SK-N-SH (cell line): ENCODE measurements at regions not wholly inside any gene's neighbourhood (a gene's known extent, or its start where the extent isn't known, plus 50 kb on each side); places are given as distances from the start of the nearest gene placed in this dataset.

Source experiments
- CTCF ChIA-PET: fragments of 300-600, 350-600 bp; formaldehyde crosslinking; extraction: SDS; loops from one replicate; lab custom pipeline; 2021; lab: Yijun Ruan, JAX
- POLR2A ChIA-PET: fragments of 350-600 bp; sonication (Branson Sonifier 250); formaldehyde crosslinking; extraction: SDS; loops from one replicate; lab custom pipeline; 2020; ENCODE audit warnings: antibody characterized with exemption, inconsistent platforms; lab: Yijun Ruan, JAX
- DNase-seq: peaks from one replicate; pipeline ENCODE4 v3.0.0; 2012
- H2AFZ ChIP-seq: fragments of 200-600 bp; sonication (generic); 2 replicates; pipeline ENCODE4 v1.8.1; 2016; ENCODE audit warnings: antibody characterized with exemption, mild to moderate bottlenecking, low read depth
- H3F3A ChIP-seq: fragments of 200-600 bp; sonication (generic); replicated peaks from 2 replicates; pipeline ENCODE3; 2016; ENCODE audit warnings: antibody characterized with exemption, mild to moderate bottlenecking; ENCODE audit not compliant: insufficient read depth
- H3K27ac ChIP-seq, 2 experiments: fragments of 200-500 bp in 1 of 2; fragments of 200-600 bp in 1 of 2; sonication (Bioruptor generic) in 1 of 2; sonication (generic), shearing (Covaris generic) in 1 of 2; 2 replicates each; pipeline versions ENCODE4 v1.5.1 to v1.6.1; 2014 to 2016; ENCODE audit warnings: low read depth in 2 of 2, inconsistent platforms in 1 of 2, low read length in 1 of 2, mild to moderate bottlenecking in 1 of 2, mixed read lengths in 1 of 2
- H3K27me3 ChIP-seq: fragments of 200-600 bp; sonication (generic), shearing (Covaris generic); 2 replicates; pipeline ENCODE4 v1.6.1; 2016; ENCODE audit warnings: mixed run types; ENCODE audit not compliant: insufficient read depth
- H3K36me3 ChIP-seq, 2 experiments: fragments of 200-500 bp in 1 of 2; fragments of 200-600 bp in 1 of 2; sonication (Bioruptor generic) in 1 of 2; sonication (generic) in 1 of 2; replicated peaks in 1 of 2; 2 replicates each; pipeline versions ENCODE3 to v1.5.1; 2014 to 2016; ENCODE audit warnings: low read length in 1 of 2, mild to moderate bottlenecking in 1 of 2; ENCODE audit not compliant: insufficient read depth in 2 of 2, control insufficient read depth in 1 of 2
- H3K4me1 ChIP-seq, 2 experiments: fragments of 200-500 bp in 1 of 2; fragments of 200-600 bp in 1 of 2; sonication (Bioruptor generic) in 1 of 2; sonication (generic), shearing (Covaris generic) in 1 of 2; 2 replicates each; pipeline versions ENCODE4 v1.5.1 to v1.6.1; 2014 to 2016; ENCODE audit warnings: low read depth in 1 of 2, low read length in 1 of 2, mixed run types in 1 of 2; ENCODE audit not compliant: insufficient read depth in 2 of 2, control insufficient read depth in 1 of 2
- H3K4me2 ChIP-seq: fragments of 200-600 bp; sonication (generic), shearing (Covaris generic); 2 replicates; pipeline ENCODE4 v1.6.1; 2017; ENCODE audit warnings: mixed run types
- H3K4me3 ChIP-seq, 2 experiments: fragments of 200-500 bp in 1 of 2; fragments of 200-600 bp in 1 of 2; sonication (Bioruptor generic) in 1 of 2; sonication (generic), shearing (Covaris generic) in 1 of 2; 2 replicates each; pipeline versions ENCODE4 v1.5.1 to v1.8.1; 2014 to 2016; ENCODE audit warnings: low read depth in 2 of 2, inconsistent platforms in 1 of 2, low read length in 1 of 2, mild to moderate bottlenecking in 1 of 2, mixed read lengths in 1 of 2, moderate library complexity in 1 of 2
- H3K79me2 ChIP-seq: fragments of 200-600 bp; sonication (generic); 2 replicates; pipeline ENCODE4 v1.8.1; 2017; ENCODE audit warnings: mild to moderate bottlenecking; ENCODE audit not compliant: insufficient read depth
- H3K9ac ChIP-seq: fragments of 200-600 bp; sonication (generic); 2 replicates; pipeline ENCODE4 v1.6.1; 2017; ENCODE audit warnings: mixed run types
- H3K9me2 ChIP-seq: fragments of 200-600 bp; sonication (generic); 2 replicates; pipeline ENCODE4 v1.6.1; 2017; ENCODE audit warnings: mixed run types
- H3K9me3 ChIP-seq: fragments of 200-600 bp; sonication (generic); 2 replicates; pipeline ENCODE4 v1.6.1; 2017; ENCODE audit warnings: mixed run types, mild to moderate bottlenecking, moderate library complexity
- H4K20me1 ChIP-seq: fragments of 200-600 bp; sonication (generic); 2 replicates; pipeline ENCODE4 v1.6.1; 2017; ENCODE audit warnings: mild to moderate bottlenecking, mixed run types; ENCODE audit not compliant: insufficient read depth
- EP300 ChIP-seq, 2 experiments: IDR thresholded peaks; 2 replicates each; pipeline versions ENCODE4 v1.4.0 to v1.6.1; 2012; ENCODE audit warnings: borderline replicate concordance in 1 of 2, low read depth in 1 of 2, low read length in 1 of 2
- FOSL2 ChIP-seq: IDR thresholded peaks from 2 replicates; pipeline ENCODE4 v1.4.0; 2012; ENCODE audit warnings: low read depth, mild to moderate bottlenecking, moderate library complexity, borderline replicate concordance
- FOXM1 ChIP-seq: IDR thresholded peaks from 2 replicates; pipeline ENCODE4 v1.4.0; 2012; ENCODE audit warnings: low read depth, mild to moderate bottlenecking
- GABPA ChIP-seq: IDR thresholded peaks from 2 replicates; pipeline ENCODE4 v1.4.0; 2012; ENCODE audit warnings: low read depth, mild to moderate bottlenecking
- JUND ChIP-seq: IDR thresholded peaks from 2 replicates; pipeline ENCODE4 v1.4.0; 2012
- RCOR1 ChIP-seq: fragments of 150-350 bp; IDR thresholded peaks from 2 replicates; pipeline ENCODE4 v1.6.1; 2017; ENCODE audit warnings: antibody characterized with exemption, low read length
- SMC3 ChIP-seq: IDR thresholded peaks from 2 replicates; pipeline ENCODE4 v1.6.1; 2012; ENCODE audit warnings: low read depth, low read length, improper control_type of control experiment
- TAF1 ChIP-seq: IDR thresholded peaks from 2 replicates; pipeline ENCODE4 v1.6.1; 2012; ENCODE audit warnings: low read depth, mild to moderate bottlenecking, low read length, moderate library complexity, borderline replicate concordance
- YY1 ChIP-seq: IDR thresholded peaks from 2 replicates; pipeline ENCODE4 v1.4.0; 2012; ENCODE audit warnings: low read depth, mild to moderate bottlenecking
- WGBS: methylation state at CpG from one replicate; pipeline ENCODE4 v1.1.6; 2017; ENCODE audit warnings: low lambda C conversion rate; 5-methylcytosine and 5-hydroxymethylcytosine counted together
- TF ChIP-seq, protein P1 (sequence below): IDR thresholded peaks from 2 replicates; pipeline ENCODE4; 2012

GRCh38 chr13:61670384-61671161 lies 254.9 kb upstream of the PCDH20 start:
- Histone ChIP-seq H3K4me1 (no peaks in the 10 kb centered on the region; a peak in 1 of 4 replicates), H3K36me3 (no peaks in the 10 kb centered on the region), H4K20me1 (no peaks in the 10 kb centered on the region), H3K9me3 (no peaks in the 10 kb centered on the region), H3K79me2 (no peaks in the 10 kb centered on the region), H3K4me3 (no peak overlapping the region), H3K27ac (no peak overlapping the region), H3K27me3 (no peaks in the 10 kb centered on the region), H3F3A (no peaks in the 10 kb centered on the region), H3K9ac (no peak overlapping the region), H3K4me2 (no peak overlapping the region), H3K9me2 (no peaks in the 10 kb centered on the region), H2AFZ (no peak overlapping the region)
- TF ChIP-seq, protein P1, sequence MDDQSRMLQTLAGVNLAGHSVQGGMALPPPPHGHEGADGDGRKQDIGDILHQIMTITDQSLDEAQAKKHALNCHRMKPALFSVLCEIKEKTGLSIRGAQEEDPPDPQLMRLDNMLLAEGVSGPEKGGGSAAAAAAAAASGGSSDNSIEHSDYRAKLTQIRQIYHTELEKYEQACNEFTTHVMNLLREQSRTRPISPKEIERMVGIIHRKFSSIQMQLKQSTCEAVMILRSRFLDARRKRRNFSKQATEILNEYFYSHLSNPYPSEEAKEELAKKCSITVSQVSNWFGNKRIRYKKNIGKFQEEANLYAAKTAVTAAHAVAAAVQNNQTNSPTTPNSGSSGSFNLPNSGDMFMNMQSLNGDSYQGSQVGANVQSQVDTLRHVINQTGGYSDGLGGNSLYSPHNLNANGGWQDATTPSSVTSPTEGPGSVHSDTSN, result no peak
- TF ChIP-seq YY1 (no peak), EP300 (IDR thresholded peaks at IDR 0.05; ENCODE audit: borderline replicate concordance in 1 of 2, low read depth in 1 of 2, low read length in 1 of 2) (no peak)
- ChIA-PET CTCF (no interaction called here), POLR2A (no interaction called here)
- 56% methylated on average over 13 of the region's 19 CpGs for WGBS
- no peak for DNase-seq

- TF ChIP-seq JUND (no peak), EP300 (IDR thresholded peaks at IDR 0.05; ENCODE audit: borderline replicate concordance in 1 of 2, low read depth in 1 of 2, low read length in 1 of 2) (no peak), RCOR1 (no peak)
- no peak overlapping the region for H3K27ac ChIP-seq
- H3K9me2 ChIP-seq, result no peaks in the 10 kb centered on the region; the same call in 1 of the 2 replicates
- no peaks in the 10 kb centered on the region for H3K27me3 ChIP-seq
- H3K9ac ChIP-seq, result no peak overlapping the region
- H4K20me1 ChIP-seq, result no peaks in the 10 kb centered on the region
- no peaks in the 10 kb centered on the region for H3K36me3 ChIP-seq
- ChIA-PET CTCF (interaction anchor here (0.7 kb wide), 3 partner anchors 255 to 410 kb away, joined by 3 read pairs; no protein-coding TSS in a partner anchor), POLR2A (no interaction called here)
- H3K4me1 ChIP-seq, result peaks cover 0 to 4% of the 10 kb centered on the region in 2 experiments; a peak in 2 of 4 replicates
- no peaks in the 10 kb centered on the region for H3F3A ChIP-seq
- no peaks in the 10 kb centered on the region for H3K9me3 ChIP-seq
- no peaks in the 10 kb centered on the region; the same call in 1 of the 2 replicates for H3K79me2 ChIP-seq
- H3K4me3 ChIP-seq, result no peak overlapping the region
- WGBS, result 33% methylated on average over 8 of the region's 11 CpGs
- no peak overlapping the region for H3K4me2 ChIP-seq
- no peak for DNase-seq
- H2AFZ ChIP-seq, result no peak overlapping the region
Measured at GRCh38 chr13:61664801-61665705, 249.4 kb upstream of the PCDH20 start.

DNA sequence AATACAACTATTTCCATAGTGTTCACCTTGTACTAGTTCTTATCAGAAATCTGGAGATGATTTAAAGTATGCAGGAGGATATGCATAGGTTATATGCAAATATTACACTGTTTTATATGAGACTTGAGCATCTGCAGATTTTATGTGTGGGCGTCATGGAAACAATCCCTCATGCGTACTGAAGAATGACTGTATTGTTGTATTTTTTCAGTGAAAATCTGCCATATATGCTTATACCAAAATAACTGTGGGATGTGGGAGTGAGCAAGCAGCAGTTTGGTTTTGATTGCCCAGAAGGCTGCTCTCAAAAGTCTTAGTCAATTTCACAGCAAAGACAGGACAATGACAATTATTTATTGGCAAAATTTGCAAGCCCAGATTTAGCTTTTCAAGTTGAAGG lies 238.8 kb upstream of the PCDH20 start:
- no peak for DNase-seq
- no peaks in the 10 kb centered on the region for H4K20me1 ChIP-seq
- H3K9me2 ChIP-seq, result no peaks in the 10 kb centered on the region
- TF ChIP-seq TAF1, result no peak
- TF ChIP-seq RCOR1, result no peak
- no peak for TF ChIP-seq GABPA
- no peak for TF ChIP-seq FOSL2
- TF ChIP-seq FOXM1, result no peak
- no peak for TF ChIP-seq SMC3
- TF ChIP-seq, all 33 proteins: peak for 0
- H3K9me3 ChIP-seq, result no peaks in the 10 kb centered on the region
- H3F3A ChIP-seq, result no peaks in the 10 kb centered on the region
- H3K27ac ChIP-seq, result no peak overlapping the region
- H3K27me3 ChIP-seq, result no peaks in the 10 kb centered on the region
- ChIA-PET CTCF (no interaction called here), POLR2A (no interaction called here)
- no peak overlapping the region for H2AFZ ChIP-seq
- no peak overlapping the region for H3K4me2 ChIP-seq
- H3K79me2 ChIP-seq, result no peaks in the 10 kb centered on the region
- WGBS, result 35% methylated on average over 2 of the region's 2 CpGs
- no peaks in the 10 kb centered on the region for H3K36me3 ChIP-seq
- H3K9ac ChIP-seq, result no peak overlapping the region
- H3K4me3 ChIP-seq, result no peak overlapping the region
- no peaks in the 10 kb centered on the region for H3K4me1 ChIP-seq
